Prostate gland (tissue), 2 donors: ENCODE measurements at regions not wholly inside any gene's neighbourhood (a gene's known extent, or its start where the extent isn't known, plus 50 kb on each side); places are given as distances from the start of the nearest gene placed in this dataset.

Experiments
- DNase-seq: peaks from one replicate; pipeline ENCODE4 v3.0.0-alpha.2; 2019; ENCODE audit warnings: low spot score
- H3K27ac ChIP-seq, 2 donors: fragments of 200-600 bp; sonication (generic); 2 replicates each; pipeline ENCODE4 v1.5.1; 2017 to 2019
- H3K27me3 ChIP-seq: fragments of 200-600 bp; sonication (generic); replicated peaks from 2 replicates; pipeline ENCODE4 v1.5.1; 2019; ENCODE audit not compliant: insufficient read depth
- H3K36me3 ChIP-seq, 2 donors: fragments of 200-600 bp; sonication (generic); 1 replicate in 1 of 2; 2 replicates in 1 of 2; pipeline versions ENCODE4 v1.5.1 to v1.8.1; 2017 to 2019
- H3K4me1 ChIP-seq: fragments of 200-600 bp; sonication (generic); replicated peaks from 2 replicates; pipeline ENCODE4 v1.5.1; 2019
- H3K4me3 ChIP-seq, 2 donors: fragments of 200-600 bp; sonication (generic); 2 replicates each; pipeline ENCODE4 v1.5.1; 2017 to 2019
- H3K9me3 ChIP-seq: fragments of 200-600 bp; sonication (generic); 2 replicates; pipeline ENCODE4 v1.5.1; 2017
- CTCF ChIP-seq, 4 experiments: fragments of 200-600 bp in 2 of 4; fragments of 450-650 bp in 2 of 4; sonication (generic) in 2 of 4; IDR thresholded peaks; 1 replicate in 3 of 4; 2 replicates in 1 of 4; pipeline ENCODE4 v1.5.1; 2016 to 2019; ENCODE audit warnings: antibody characterized with exemption in 4 of 4, mild to moderate bottlenecking in 2 of 4, moderate library complexity in 2 of 4
- POLR2A ChIP-seq: fragments of 450-650 bp; IDR thresholded peaks from one replicate; pipeline ENCODE4 v1.6.1; 2016; ENCODE audit warnings: antibody characterized with exemption, mild to moderate bottlenecking
- POLR2AphosphoS5 ChIP-seq: sonication (generic); formaldehyde crosslinking; IDR thresholded peaks from one replicate; pipeline ENCODE4 v1.6.1; 2017; ENCODE audit warnings: antibody characterized with exemption
- WGBS: methylation state at CpG from one replicate; pipeline ENCODE4 v1.1.5; 2018; 5-methylcytosine and 5-hydroxymethylcytosine counted together
- intact Hi-C: fragments of 100-400 bp; cut with DNase I; formaldehyde crosslinking; loops from one replicate; pipeline ENCODE4 v1.14.2; 2022

GRCh38 chr17:14616528-14616927 is 315.6 kb downstream of the HS3ST3B1 start:
- H3K36me3 ChIP-seq: no peaks in the 10 kb centered on the region
- H3K4me1 ChIP-seq: no peaks in the 10 kb centered on the region
- WGBS: 80% methylated on average over 2 of the region's 2 CpGs
- H3K27me3 ChIP-seq: no peaks in the 10 kb centered on the region
- H3K27ac ChIP-seq: no peak overlapping the region
- no peak overlapping the region for H3K4me3 ChIP-seq
- no peak for TF ChIP-seq POLR2A
- TF ChIP-seq POLR2AphosphoS5: no peak
- TF ChIP-seq CTCF (IDR thresholded peaks at IDR 0.05): no peak
- no peak for DNase-seq
- H3K9me3 ChIP-seq: no peaks in the 10 kb centered on the region
- intact Hi-C loops: no loop called here

GRCh38 chr17:14605267-14605599 is 304.4 kb downstream of the HS3ST3B1 start:
- 85% methylated on average over 5 of the region's 5 CpGs for WGBS
- Histone ChIP-seq H3K36me3 (no peaks in the 10 kb centered on the region), H3K27me3 (no peaks in the 10 kb centered on the region), H3K4me1 (no peaks in the 10 kb centered on the region), H3K9me3 (no peaks in the 10 kb centered on the region), H3K4me3 (no peak overlapping the region), H3K27ac (no peak overlapping the region)
- no peak for DNase-seq
- intact Hi-C loops: no loop called here
- TF ChIP-seq POLR2A (no peak), POLR2AphosphoS5 (no peak), CTCF (IDR thresholded peaks at IDR 0.05) (no peak)

- Histone ChIP-seq H3K4me3 (no peak overlapping the region), H3K27ac (no peak overlapping the region), H3K4me1 (no peaks in the 10 kb centered on the region), H3K9me3 (no peaks in the 10 kb centered on the region), H3K27me3 (no peaks in the 10 kb centered on the region), H3K36me3 (no peaks in the 10 kb centered on the region)
- TF ChIP-seq POLR2AphosphoS5: no peak
- no peak for TF ChIP-seq CTCF (IDR thresholded peaks at IDR 0.05)
- no peak for TF ChIP-seq POLR2A
- WGBS: 76% methylated on average over 9 of the region's 9 CpGs
- intact Hi-C loops: no loop called here
- DNase-seq: no peak
Measured at GRCh38 chr17:14604591-14605266, 303.8 kb downstream of the HS3ST3B1 start.

GRCh38 chr17:14596224-14596623 is 295.3 kb downstream of the HS3ST3B1 start:
- DNase-seq: no peak
- Histone ChIP-seq H3K36me3 (no peaks in the 10 kb centered on the region), H3K4me1 (no peaks in the 10 kb centered on the region), H3K27me3 (no peaks in the 10 kb centered on the region), H3K9me3 (no peaks in the 10 kb centered on the region), H3K4me3 (no peak overlapping the region), H3K27ac (no peak overlapping the region)
- TF ChIP-seq CTCF (IDR thresholded peaks at IDR 0.05) (no peak), POLR2A (no peak), POLR2AphosphoS5 (no peak)
- intact Hi-C loops: no loop called here
- 89% methylated on average over 4 of the region's 4 CpGs for WGBS

GRCh38 chr17:14595656-14596055 is 294.8 kb downstream of the HS3ST3B1 start:
- H3K27me3 ChIP-seq: no peaks in the 10 kb centered on the region
- no peak overlapping the region for H3K27ac ChIP-seq
- H3K4me3 ChIP-seq: no peak overlapping the region
- H3K36me3 ChIP-seq: no peaks in the 10 kb centered on the region
- WGBS: 78% methylated on average over 6 of the region's 6 CpGs
- intact Hi-C loops: no loop called here
- TF ChIP-seq CTCF (IDR thresholded peaks at IDR 0.05): no peak
- TF ChIP-seq POLR2A: no peak
- TF ChIP-seq POLR2AphosphoS5: no peak
- DNase-seq: no peak
- no peaks in the 10 kb centered on the region for H3K9me3 ChIP-seq
- no peaks in the 10 kb centered on the region for H3K4me1 ChIP-seq
